Activated naive CD4-positive, alpha-beta T cell (primary cell): ENCODE measurements at regions not wholly inside any gene's neighbourhood (a gene's known extent, or its start where the extent isn't known, plus 50 kb on each side); places are given as distances from the start of the nearest gene placed in this dataset.

Source experiments
- DNase-seq, 4 experiments: peaks; one replicate each; lab custom pipeline; 2025; lab: John Stamatoyannopoulos, UW

DNA sequence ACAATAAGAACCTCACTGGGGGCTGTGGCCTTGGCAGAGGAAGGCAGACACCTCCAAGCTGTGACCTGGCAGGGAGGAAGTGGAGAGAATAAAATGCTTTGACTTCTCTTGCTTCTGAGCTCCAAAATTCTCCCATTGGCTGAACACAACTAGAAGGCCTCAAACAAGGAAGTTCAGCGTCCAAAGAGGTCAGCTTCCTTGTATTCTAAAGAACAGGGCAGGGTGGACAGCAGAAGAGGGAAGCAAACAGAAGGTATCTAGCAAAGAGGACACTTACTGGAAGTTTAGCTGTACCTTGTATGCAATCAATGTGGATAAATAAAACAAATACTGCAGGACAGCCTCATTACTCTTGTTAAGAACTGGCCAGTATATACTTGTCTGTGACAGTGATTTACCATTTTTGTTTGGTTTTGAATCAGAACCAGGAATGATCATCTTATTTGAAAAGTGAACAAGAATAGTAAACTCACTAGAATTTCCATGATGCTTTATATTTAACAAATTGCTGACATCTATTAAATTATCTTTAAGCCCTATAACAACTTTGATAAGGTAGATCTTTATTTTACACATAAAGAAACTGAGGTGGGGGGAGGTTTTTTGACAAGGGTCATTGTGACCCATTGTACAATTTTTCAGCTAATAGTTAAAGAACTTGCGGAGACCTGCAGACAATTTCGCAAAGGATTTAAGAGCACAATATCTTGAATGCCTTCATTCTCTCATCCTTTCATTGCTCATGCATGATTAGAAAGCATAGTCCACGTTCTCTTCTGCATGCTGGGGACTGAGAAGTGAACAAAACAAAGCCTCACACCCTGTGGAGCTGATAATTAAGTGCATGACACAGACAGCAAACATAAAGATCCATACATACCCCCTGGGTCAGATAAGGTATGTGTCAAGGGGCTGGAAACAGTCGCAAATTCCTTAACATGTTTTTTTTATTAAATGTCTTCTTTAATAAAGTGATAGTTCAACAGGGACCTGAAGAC is 1448.0 kb downstream of the AACS start:
- no peak for DNase-seq

DNA sequence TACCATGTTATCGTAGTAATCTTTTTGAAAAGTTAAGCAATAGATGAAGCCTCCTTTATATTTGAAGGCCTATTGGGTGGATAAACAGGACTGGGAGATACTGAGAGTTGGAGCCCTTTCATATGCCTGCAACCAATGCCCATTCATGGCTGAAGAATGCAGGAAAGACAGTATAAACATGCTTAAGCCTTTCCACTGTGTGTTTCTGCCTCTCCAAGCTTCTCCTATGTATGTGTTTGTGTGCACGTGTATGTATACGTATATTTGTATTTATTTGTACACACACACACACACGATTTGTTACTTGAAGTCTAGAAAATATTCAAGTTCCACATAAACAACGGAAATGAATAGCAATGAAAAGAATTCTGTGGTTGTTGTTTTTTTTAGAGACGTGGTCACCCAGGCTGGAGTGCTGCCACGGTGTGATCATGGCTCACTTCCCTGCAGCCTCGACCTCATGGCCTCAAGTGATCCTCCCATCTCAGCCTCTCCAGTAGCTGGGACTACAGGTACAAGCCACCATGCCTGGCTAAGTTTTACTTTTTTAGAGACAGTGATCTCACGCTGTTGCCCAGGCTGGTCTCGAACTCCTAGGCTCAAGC is 1453.5 kb downstream of the AACS start:
- no peak for DNase-seq

DNA sequence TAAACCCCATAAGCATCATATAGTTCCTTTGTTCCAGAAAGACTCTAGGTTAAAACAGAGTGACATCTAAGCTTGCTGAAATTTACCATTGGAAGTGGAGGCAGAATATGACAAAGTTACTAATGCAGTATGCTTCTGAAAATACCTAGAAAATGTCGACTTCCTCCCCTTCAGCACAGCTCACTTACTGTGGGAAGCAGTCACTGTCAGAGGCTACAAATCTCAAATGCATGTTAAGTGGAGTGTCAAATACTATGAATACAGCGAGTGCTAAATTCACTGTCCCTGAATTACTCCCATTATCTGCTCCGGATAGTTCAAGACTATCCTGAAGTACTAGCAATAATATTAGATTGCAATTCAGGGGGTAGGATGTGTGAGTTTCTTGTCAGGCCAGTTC is 1454.6 kb downstream of the AACS start:
- no peak for DNase-seq

DNA sequence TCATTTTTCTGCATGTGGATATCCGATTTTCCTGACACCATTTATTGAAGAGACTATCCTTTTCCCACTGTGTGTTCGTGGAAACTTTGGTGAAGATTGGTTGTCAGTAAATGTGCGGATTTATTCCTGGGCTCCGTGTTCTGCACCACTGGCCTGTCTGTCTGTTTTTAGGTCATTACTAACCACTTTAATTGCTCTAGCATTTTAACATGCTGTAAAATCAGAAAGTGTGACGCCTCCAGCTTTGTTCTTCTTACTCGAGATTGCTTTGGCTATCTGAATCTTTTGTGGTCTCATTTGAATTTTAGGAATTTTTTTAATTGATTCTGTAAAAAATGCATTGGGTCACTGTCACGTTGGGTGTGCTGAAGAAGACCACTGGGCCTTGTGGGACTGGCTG is 1458.7 kb downstream of the AACS start:
- no peak for DNase-seq

DNA sequence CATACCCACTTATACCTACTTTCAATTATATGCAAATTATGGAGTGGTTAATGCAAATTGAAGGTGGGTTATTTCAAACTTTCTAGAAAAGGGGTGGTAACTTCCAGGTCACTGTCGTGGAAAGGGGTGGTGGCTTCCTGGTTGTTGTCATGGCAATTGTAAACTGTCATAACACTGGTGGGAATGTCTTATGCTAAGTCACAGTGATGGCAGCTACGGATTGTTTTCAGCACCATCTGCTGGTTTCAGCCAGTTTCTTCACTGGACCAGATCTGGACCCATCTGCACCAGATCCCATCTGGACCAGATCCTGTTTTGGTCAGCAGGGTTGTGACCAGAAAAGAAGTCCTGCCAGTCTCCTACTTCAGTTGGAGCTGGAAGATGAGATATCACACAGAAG is 1469.3 kb downstream of the AACS start:
- no peak for DNase-seq

DNA sequence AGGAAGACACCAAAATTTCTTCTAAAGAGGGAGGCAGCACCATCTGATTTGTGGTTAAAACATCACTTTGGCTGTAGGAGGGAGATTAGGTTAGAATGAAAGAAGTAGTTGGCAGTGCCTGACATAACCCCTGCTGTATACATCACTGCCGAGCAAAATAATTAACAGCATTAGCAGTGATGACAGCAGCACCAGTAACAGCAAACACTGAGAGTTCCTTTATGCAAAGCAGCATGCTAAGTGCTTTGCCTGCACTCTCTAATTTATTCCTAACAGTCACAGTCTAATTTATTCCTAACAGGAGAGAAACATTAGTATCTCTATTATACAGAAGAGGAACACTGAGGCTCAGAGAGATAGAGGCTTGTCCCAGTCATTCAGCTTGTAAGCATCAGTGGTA is 1469.7 kb downstream of the AACS start:
- DNase-seq: no peak

DNA sequence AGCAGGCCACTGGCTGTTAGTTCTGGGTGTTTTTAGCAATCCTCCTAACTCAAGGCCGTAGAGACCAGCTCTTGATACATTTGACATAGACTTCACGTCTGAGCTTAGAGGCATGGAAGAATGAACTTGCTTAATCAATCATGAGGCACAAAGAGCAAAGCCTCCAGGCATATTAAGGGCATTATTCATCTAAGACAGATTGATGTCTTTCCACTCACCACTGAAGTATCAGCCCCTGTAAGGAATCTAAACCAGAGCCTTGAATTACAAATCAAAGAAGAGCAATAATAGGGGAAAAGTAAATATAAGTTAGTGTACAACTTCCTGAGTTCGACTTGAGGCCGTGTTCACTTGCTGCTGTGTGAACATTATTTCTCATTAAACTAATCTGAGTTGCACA is 1470.7 kb downstream of the AACS start:
- no peak for DNase-seq

DNA sequence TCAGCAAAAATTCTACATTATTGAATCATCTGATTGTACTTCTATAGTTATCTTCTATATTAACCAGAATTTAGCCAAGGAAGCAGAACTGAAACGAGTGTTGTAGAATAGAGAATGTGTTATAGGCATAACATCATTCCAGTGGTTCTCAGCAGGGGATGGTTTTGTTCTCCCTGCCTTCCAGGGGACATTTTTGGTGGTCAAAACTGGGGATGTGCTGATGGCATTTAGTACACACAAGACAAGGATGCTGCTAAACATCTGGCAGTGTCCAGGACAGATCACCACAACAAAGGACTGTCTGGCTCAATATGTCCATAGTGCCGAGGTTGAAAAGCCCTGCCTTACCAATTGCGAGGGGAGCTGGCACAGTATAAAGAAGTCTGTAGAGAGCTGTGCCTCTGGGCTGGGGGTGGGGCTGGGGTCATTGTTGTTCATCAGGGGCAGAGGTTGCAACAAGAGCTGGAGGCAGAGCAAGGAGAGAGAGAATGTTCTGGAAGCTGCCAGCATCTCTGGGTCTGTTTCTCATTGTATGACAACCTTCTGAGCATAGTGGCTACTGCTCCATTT is 1472.8 kb downstream of the AACS start:
- no peak for DNase-seq

DNA sequence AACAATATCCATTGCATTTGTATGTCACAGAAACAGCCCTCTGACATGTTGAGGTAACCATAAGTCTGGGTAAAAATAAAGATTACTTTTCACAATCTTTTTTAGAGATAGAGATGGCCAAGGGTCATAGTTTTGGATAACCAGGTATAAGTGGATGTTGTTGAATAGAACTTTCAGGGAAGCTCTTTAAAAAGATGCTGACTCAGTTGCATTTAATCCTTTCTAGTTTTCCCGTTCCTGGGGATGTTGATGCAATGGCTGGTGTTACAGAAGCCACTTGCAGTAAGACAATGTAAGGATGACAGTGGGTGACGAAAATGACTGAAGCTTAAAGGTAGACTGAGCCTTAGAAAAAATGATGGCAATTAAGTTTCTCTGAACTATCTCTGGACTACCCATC is 1473.7 kb downstream of the AACS start:
- DNase-seq: no peak

DNA sequence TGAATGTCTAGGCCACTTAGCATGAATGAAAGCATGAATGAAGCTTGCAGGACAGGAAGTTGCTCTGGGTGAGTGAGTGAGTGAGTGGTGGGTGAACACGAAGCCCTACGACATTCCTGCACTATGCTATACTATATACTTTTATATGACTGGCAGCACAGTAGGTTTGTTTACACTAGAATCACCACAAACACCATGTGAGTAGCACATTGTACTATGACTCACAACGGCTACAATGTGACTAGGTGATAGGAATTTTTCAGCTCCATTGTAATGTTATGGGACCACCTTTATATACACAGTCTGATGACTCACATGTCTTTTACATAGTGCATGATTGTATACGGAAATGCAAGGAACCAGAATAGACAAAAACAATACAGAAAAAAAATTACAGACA is 1480.2 kb downstream of the AACS start:
- DNase-seq: no peak

DNA sequence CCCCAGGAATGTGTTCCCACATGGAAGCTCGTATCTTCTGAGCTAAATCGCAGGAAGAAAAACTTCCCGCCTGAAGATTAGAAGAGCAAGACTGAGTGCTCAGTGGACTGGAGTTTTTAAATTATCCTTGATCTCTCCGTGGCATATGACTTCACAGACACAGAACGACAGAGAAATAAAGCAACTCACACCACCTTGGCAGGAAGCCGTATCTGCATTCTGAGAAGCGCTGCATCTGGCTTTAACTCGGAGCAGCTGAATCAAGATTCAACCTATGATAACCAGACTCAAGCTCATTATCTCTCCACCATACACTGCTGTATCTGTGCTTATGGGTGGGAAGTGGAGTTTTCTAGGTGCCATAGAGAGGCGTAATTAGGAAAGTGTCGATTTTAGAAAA is 1482.7 kb downstream of the AACS start:
- DNase-seq: no peak

DNA sequence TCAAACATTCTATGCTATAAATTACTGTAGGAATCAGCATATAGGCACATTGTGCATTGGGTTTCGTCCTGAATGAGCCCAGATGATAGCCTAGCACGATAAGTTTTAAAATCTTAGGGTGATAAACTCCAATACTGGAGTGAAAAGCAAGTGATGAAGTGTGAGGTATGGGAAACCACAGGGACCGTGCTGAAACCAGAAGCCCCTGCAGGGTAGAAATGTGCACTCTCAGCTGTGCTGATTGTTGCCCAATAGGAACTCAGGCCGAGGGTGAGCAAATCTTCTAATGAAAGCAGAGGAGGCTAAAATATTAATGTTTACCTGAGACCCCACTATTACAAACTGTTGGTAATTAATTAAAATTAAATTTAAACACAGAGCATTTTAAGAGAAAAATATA is 1486.6 kb downstream of the AACS start:
- no peak for DNase-seq

DNA sequence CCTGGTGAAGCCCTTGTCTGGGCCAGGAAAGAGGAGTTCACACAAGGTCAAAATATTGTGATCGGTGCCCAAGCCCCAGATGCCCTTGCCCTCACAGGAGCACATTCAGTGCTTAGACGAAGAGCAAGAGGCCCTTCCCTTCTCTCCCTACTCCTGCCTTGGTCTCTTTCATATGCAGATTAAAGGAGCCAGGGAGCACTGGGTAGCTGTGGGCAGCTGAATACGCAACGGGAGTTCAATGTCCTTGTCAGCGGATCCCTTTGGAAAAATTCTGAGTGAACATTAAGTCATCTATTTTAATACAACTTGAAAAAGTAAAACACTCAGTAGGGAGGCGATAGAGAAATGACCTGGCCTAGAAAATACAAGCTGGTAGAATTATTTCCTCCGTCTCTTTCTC is 1489.4 kb downstream of the AACS start:
- DNase-seq: no peak

DNA sequence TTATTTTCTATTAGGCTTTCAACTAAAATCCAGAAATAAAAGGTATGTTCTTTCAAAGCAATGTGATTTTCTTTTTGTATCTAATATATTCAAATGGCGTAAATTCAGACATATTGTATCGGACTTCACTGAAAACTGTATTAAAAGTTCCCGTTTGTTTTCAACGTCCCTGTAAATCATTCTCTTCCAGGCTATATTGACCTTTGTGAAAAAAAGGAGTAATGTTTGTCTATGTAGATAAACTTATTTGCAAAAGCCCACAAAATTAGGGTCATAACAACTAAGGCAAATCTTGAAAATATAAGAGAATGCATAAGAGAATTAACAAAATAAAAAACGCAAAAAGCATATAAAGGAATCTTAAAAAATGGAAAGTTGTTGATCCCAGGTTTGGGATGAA is 1492.4 kb downstream of the AACS start:
- DNase-seq: no peak

DNA sequence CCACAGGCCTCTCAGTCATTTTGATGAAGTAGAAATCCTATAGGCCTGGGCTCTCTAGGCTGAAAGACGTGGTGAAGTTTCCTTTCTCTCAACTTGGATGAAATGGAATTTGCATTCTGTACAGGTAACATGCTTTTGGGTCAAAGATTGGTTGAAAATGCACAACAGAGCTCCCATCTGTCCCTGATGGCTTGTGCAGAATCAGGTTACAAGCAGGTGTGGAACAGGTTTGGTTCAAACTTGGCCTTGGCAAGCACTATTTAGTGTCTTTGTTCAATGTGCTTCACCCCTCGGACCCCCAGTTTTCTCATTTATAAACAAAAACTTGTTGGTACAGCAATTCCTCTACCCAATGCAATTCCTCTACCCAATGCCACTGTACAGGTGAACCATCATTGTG is 1493.0 kb downstream of the AACS start:
- DNase-seq: no peak

DNA sequence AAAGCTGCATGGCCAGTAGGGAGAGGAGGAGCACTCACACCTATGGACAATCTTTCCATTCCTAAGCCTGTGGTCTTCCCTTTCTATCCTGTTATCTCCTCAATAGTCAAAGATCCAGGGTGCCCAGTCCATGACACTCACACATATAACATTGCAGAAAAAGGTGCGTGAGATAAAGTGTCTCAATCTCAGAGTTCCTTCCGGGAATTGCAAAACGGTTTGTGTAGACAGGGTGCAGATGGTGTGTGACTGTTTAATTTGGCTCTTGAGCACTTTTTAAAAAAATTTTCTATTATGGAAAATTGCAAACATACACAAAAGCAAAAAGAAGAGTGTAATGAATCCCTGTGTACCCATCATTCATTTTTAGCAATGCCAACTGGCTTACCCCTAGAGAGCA is 1493.6 kb downstream of the AACS start:
- DNase-seq: no peak

DNA sequence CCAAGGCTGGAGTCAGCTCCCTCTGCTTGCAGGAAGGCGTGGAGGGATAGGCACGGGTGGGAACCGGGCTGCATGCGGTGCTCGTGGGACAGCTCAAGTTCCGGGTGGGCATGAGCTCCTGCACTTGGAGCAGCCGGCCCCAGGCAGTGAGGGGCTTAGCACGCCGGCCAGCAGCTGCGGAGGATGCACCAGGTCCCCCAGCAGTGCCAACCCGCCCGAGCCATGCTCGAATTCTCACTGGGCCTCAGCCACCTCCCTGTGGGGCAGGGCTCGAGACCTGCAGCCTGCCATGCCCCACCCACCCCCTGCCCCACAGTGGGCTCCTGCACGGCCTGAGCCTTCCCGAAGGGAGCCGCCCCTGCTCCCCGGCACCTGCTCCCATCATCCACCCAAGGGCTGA is 1501.8 kb downstream of the AACS start:
- DNase-seq: no peak

DNA sequence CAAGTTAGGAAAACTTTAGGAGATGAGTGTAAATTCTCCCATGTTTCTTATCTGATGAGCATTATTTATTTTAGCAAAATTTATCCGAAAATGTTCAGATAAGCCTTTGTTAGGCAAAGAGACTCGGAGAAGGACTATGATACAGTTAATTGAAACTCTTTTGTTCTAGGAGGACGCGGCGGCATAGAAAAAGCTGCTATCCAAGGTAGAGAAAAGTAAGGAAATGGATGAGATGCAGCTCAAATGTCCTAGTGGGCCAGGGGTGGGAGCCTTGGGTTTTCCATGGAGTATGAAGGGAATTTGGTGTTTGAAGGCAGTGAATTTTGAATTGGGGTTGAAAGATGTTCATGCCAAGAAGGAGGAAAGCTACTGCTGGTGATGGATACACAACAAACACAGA is 1504.5 kb downstream of the AACS start:
- DNase-seq: no peak

DNA sequence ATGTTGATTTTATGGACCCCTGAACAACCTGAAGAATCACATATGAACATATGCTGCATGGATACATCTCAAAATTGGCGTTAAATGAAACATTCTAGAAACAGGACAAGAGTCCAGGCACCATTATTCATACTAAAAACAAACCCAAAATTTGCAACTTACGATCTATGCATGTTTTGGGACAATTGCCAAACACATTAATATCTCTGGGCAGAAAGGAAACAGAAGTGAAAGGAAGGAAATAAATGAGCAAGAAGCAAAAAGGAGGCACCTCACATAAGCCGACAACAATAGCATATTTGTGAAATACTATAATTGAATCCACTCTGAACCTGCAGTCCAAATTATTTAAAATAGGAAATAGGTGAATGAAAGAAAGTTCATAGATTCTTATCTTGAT is 1505.3 kb downstream of the AACS start:
- DNase-seq: no peak

DNA sequence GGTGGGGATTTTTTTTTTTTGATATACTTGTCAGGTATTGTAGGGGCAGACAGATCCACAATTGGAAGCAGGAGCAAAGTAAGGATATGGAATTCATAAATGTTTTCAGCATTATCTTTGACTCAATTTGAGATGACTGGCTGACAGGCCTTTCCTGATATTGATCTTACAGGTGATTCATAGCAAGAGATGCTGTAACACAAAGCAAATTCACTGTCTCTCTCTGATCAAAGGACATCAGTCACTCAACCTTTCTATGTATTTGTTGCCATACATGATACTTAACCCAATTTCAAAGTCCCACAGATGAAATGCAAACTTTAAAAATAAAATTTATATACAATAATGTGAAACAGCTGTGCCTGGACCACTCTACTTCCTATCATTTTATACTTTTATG is 1506.9 kb downstream of the AACS start:
- no peak for DNase-seq

DNA sequence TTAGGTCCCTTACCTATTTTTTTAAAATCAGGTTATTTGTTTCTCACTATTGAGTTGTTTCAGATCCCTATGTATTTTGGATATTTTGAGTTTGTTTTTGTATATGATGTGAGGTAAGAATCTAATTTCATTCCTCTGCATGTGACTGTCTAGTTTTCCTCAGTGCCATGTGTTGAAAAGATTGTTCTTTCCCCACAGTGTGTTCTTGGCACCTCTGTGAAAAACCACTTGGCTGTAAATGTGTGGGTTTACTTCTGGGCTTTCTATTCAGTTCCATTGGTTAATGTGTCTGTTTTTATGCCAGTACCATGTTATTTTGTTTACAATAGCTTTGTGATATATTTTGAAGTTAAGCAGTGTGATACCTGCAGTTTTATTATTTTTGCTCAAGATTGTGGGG is 1516.4 kb downstream of the AACS start:
- no peak for DNase-seq

DNA sequence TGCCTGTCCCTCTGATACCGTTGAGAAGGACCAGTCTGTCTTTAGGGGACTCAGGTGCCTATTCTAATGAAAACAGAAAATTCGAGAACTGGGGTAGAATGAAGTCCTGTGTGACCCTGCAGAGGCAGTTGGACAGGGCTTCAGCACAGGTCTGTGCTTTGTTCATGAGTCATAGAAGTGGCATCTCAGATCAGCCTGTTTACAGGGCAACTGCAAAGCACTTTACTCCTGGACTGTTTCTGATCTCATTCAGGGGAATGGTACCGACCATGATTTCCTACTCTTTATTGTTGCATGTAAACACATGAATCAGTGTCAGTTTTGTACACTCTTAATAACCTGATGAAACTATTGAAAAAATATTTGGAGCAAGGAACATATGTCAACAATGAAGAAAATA is 1517.0 kb downstream of the AACS start:
- DNase-seq: no peak

DNA sequence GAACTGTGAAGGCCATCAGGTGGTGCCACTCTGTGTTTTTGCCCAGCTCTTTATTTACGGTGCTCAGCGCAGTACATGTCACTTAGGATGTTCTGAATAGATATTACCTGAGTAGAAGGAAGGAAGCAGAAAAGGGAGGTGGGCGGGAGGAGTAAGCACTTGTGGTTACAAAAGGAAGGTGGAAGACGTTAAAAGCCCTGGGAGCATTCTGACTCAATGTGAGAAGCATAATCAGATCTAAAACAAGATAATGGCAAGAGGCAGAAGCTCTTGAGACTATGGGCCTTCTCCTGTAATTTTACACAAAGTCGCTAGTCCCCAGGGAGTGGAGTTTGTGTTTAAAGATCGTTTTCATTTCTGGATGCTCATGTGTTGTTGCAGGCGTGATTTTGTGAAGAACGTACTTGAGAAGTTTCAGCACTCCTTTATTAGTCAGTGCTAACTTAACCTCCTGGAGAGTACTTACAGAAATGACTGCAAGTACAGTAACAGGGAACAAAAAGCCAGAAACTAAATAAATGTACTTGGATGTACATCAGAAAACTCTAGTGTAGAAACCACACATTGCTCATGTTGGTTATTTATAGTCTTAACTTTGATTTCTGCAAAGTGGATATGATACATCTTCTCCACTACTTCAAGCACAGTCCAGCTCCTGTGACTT is 1523.5 kb downstream of the AACS start:
- no peak for DNase-seq
